ENCODE measurements at regions not wholly inside any gene's neighbourhood (a gene's known extent, or its start where the extent isn't known, plus 50 kb on each side); places are given as distances from the start of the nearest gene placed in this dataset.

- H3K9me1 ChIP-seq (ENCODE audit: control insufficient read depth, extremely low read depth, insufficient read depth, low read length), result no peaks in the 10 kb centered on the region
- H3K4me3 ChIP-seq (ENCODE audit: control insufficient read depth in 2 of 3, extremely low read depth in 1 of 3, insufficient read depth in 2 of 3, low read depth in 1 of 3, low read length in 3 of 3), result no peak overlapping the region
- TF ChIP-seq CTCF (optimal IDR thresholded peaks at IDR 0.05 in 1 of 3, IDR thresholded peaks at IDR 0.05 in 1 of 3, conservative IDR thresholded peaks at IDR 0.05 in 1 of 3; ENCODE audit: extremely low read depth in 1 of 3, insufficient read depth in 2 of 3, low read length in 3 of 3) (peak; percentile 41 to 47 (median 44)), EZH2 (IDR thresholded peaks at IDR 0.05; ENCODE audit: low read length) (no peak)
- H3K9ac ChIP-seq (ENCODE audit: control insufficient read depth, extremely low read depth, insufficient read depth, low read length), result no peak overlapping the region
- no peaks in the 10 kb centered on the region for H3K27me3 ChIP-seq (ENCODE audit: control insufficient read depth, extremely low read depth, insufficient read depth, low read length)
- H3K36me3 ChIP-seq (ENCODE audit: control insufficient read depth in 2 of 2, extremely low read depth in 1 of 2, insufficient read depth in 2 of 2, low read length in 2 of 2), result no peaks in the 10 kb centered on the region
- no peaks in the 10 kb centered on the region for H3K9me3 ChIP-seq (ENCODE audit: control insufficient read depth, low read depth, low read length)
- H3K4me2 ChIP-seq (ENCODE audit: control insufficient read depth, extremely low read depth, insufficient read depth, low read depth, low read length), result no peak overlapping the region
- FAIRE-seq, result peak; percentile 9
- no peaks in the 10 kb centered on the region for H4K20me1 ChIP-seq (ENCODE audit: control insufficient read depth, extremely low read depth, insufficient read depth, low read length)
- no peak overlapping the region for H2AFZ ChIP-seq (ENCODE audit: control insufficient read depth, low read length)
- no peak overlapping the region for H3K27ac ChIP-seq (ENCODE audit: control insufficient read depth, insufficient read depth, low read length)
- dilution Hi-C loops (cut with MboI; ENCODE audit: extremely low pct_ligation_motif_present, low sequenced_read_pairs), result no loop called here
- H3K4me1 ChIP-seq (ENCODE audit: control insufficient read depth, extremely low read depth, insufficient read depth, low read length), result no peaks in the 10 kb centered on the region
- no peak for DNase-seq (ENCODE audit: low read depth, low spot score)
- H3K79me2 ChIP-seq (ENCODE audit: control insufficient read depth, insufficient read depth, low read length), result no peaks in the 10 kb centered on the region
Measured at GRCh38 chrX:102067966-102068723, 57.3 kb upstream of the TCEAL2 start.

GRCh38 chrX:102063445-102064074, 61.9 kb upstream of the TCEAL2 start:
- Histone ChIP-seq H3K9me1 (ENCODE audit: control insufficient read depth, extremely low read depth, insufficient read depth, low read length) (no peaks in the 10 kb centered on the region), H3K4me1 (ENCODE audit: control insufficient read depth, extremely low read depth, insufficient read depth, low read length) (no peaks in the 10 kb centered on the region), H3K4me2 (ENCODE audit: control insufficient read depth, extremely low read depth, insufficient read depth, low read depth, low read length) (no peak overlapping the region), H3K36me3 (ENCODE audit: control insufficient read depth in 2 of 2, extremely low read depth in 1 of 2, insufficient read depth in 2 of 2, low read length in 2 of 2) (no peaks in the 10 kb centered on the region), H3K27ac (ENCODE audit: control insufficient read depth, insufficient read depth, low read length) (no peak overlapping the region), H3K9ac (ENCODE audit: control insufficient read depth, extremely low read depth, insufficient read depth, low read length) (no peak overlapping the region), H4K20me1 (ENCODE audit: control insufficient read depth, extremely low read depth, insufficient read depth, low read length) (no peaks in the 10 kb centered on the region), H3K9me3 (ENCODE audit: control insufficient read depth, low read depth, low read length) (no peaks in the 10 kb centered on the region), H3K79me2 (ENCODE audit: control insufficient read depth, insufficient read depth, low read length) (no peaks in the 10 kb centered on the region), H2AFZ (ENCODE audit: control insufficient read depth, low read length) (no peak overlapping the region), H3K4me3 (ENCODE audit: control insufficient read depth in 2 of 3, extremely low read depth in 1 of 3, insufficient read depth in 2 of 3, low read depth in 1 of 3, low read length in 3 of 3) (no peak overlapping the region), H3K27me3 (ENCODE audit: control insufficient read depth, extremely low read depth, insufficient read depth, low read length) (no peaks in the 10 kb centered on the region)
- dilution Hi-C loops (cut with MboI; ENCODE audit: extremely low pct_ligation_motif_present, low sequenced_read_pairs), result no loop called here
- TF ChIP-seq EZH2 (IDR thresholded peaks at IDR 0.05; ENCODE audit: low read length) (no peak), CTCF (optimal IDR thresholded peaks at IDR 0.05 in 1 of 3, IDR thresholded peaks at IDR 0.05 in 1 of 3, conservative IDR thresholded peaks at IDR 0.05 in 1 of 3; ENCODE audit: extremely low read depth in 1 of 3, insufficient read depth in 2 of 3, low read length in 3 of 3) (no peak)
- DNase-seq (ENCODE audit: low read depth, low spot score) (no peak), FAIRE-seq (no peak)
